ENCODE measurements at regions not wholly inside any gene's neighbourhood (a gene's known extent, or its start where the extent isn't known, plus 50 kb on each side); places are given as distances from the start of the nearest gene placed in this dataset.

GRCh38 chr4:121459026-121459425 lies 78.2 kb upstream of the QRFPR start:
- ChIA-PET POLR2A (interaction anchor here (0.6 kb wide), 2 partner anchors 262 to 649 kb away, joined by 3 to 4 read pairs; no protein-coding TSS in a partner anchor), CTCF (ENCODE audit: low intra/inter-chr PET ratio) (interaction anchor here (0.6 kb wide), 1 partner anchor 31 kb away, joined by 3 read pairs; no protein-coding TSS in a partner anchor)
- no peak overlapping the region for H3K27ac ChIP-seq (ENCODE audit: extremely low read depth, low read depth, low read length)
- no peak overlapping the region for H2AFZ ChIP-seq (ENCODE audit: low read depth, low read length)
- DNase-seq (ENCODE audit: extremely low read depth in 1 of 4, low spot score in 3 of 4) = no peak
- FAIRE-seq = no peak
- ATAC-seq = no peak
- intact Hi-C loops (cut with micrococcal nuclease) = no loop called here
- BruUV-seq (replicated peaks) = no TSS peak
- no peaks in the 10 kb centered on the region for H4K20me1 ChIP-seq (replicated peaks; ENCODE audit: control insufficient read depth, insufficient read depth, low read length)
- H3K4me3 ChIP-seq = no peak overlapping the region
- H3K9ac ChIP-seq (ENCODE audit: insufficient read depth in 1 of 2, low read depth in 2 of 2, low read length in 2 of 2) = no peak overlapping the region
- H3K4me2 ChIP-seq (ENCODE audit: insufficient read depth, low read length) = no peak overlapping the region
- no peaks in the 10 kb centered on the region for H3K9me3 ChIP-seq (replicated peaks; ENCODE audit: control insufficient read depth, insufficient read depth, low read depth, low read length)
- no peaks in the 10 kb centered on the region for H3K79me2 ChIP-seq (ENCODE audit: control insufficient read depth, insufficient read depth, low read length)
- 0% methylated on average over 2 of the region's 2 CpGs for WGBS (ENCODE audit: insufficient coverage, low coverage, missing lambda C conversion rate)
- in situ Hi-C loops (cut with MboI) = no loop called here
- H3K27me3 ChIP-seq (ENCODE audit: control insufficient read depth in 2 of 2, insufficient read depth in 2 of 2, low read length in 2 of 2) = no peaks in the 10 kb centered on the region
- TF ChIP-seq SNIP1 (IDR thresholded peaks at IDR 0.05; ENCODE audit: low read depth) (no peak), ZNF583 (CRISPR knock-in tag; IDR thresholded peaks at IDR 0.05) (no peak), NUFIP1 (IDR thresholded peaks at IDR 0.05; ENCODE audit: partially characterized antibody) (no peak), TEAD2 (tag; IDR thresholded peaks at IDR 0.05) (no peak), ZNF217 (CRISPR knock-in tag; IDR thresholded peaks at IDR 0.05) (no peak), CEBPG (CRISPR knock-in tag; IDR thresholded peaks at IDR 0.05) (no peak), CEBPG (tag; conservative IDR thresholded peaks at IDR 0.05 in 1 of 2, IDR thresholded peaks at IDR 0.05 in 1 of 2) (no peak), PREB (CRISPR knock-in tag; IDR thresholded peaks at IDR 0.05) (no peak), ZNF740 (CRISPR knock-in tag; IDR thresholded peaks at IDR 0.05) (no peak), ZNF740 (tag; IDR thresholded peaks at IDR 0.05) (no peak), HBP1 (CRISPR knock-in tag; IDR thresholded peaks at IDR 0.05) (no peak), BCL6 (CRISPR knock-in tag; IDR thresholded peaks at IDR 0.05) (no peak), HOXB6 (CRISPR knock-in tag; IDR thresholded peaks at IDR 0.05; ENCODE audit: borderline replicate concordance) (no peak), EP400 (IDR thresholded peaks at IDR 0.05) (no peak), ZNF707 (CRISPR knock-in tag; conservative IDR thresholded peaks at IDR 0.05) (no peak), NELFE (IDR thresholded peaks at IDR 0.05; ENCODE audit: insufficient read depth, insufficient read length) (no peak)
- no peaks in the 10 kb centered on the region for H3K36me3 ChIP-seq (ENCODE audit: control insufficient read depth, insufficient read depth, low read length)
- H3K4me1 ChIP-seq (replicated peaks in 1 of 2; ENCODE audit: control insufficient read depth in 2 of 2, insufficient read depth in 2 of 2, low read length in 2 of 2) = no peaks in the 10 kb centered on the region
- H3K9me1 ChIP-seq (ENCODE audit: control insufficient read depth, insufficient read depth, low read length) = no peaks in the 10 kb centered on the region

Measured in K562 (cell line).